Breast epithelium (tissue), 4 donors: ENCODE measurements at regions not wholly inside any gene's neighbourhood (a gene's known extent, or its start where the extent isn't known, plus 50 kb on each side); places are given as distances from the start of the nearest gene placed in this dataset.
"Not testable (repeated sequence)": the region's sequence is repeated elsewhere in the genome, so short reads cannot be mapped to it uniquely, and the experiment has no call there.

Source experiments
- DNase-seq, 2 donors: peaks; one replicate each; pipeline ENCODE4 v3.0.0-alpha.2; 2019; ENCODE audit warnings: low spot score in 2 of 2
- H3K27ac ChIP-seq, 2 donors: fragments of 200-600 bp; sonication (generic) in 1 of 2; one replicate each; pipeline ENCODE4 v1.5.1; 2016 to 2019; ENCODE audit warnings: mild to moderate bottlenecking in 1 of 2
- H3K27me3 ChIP-seq, 2 donors: fragments of 200-600 bp; sonication (generic) in 1 of 2; one replicate each; pipeline versions ENCODE4 v1.5.1 to v1.6.0; 2017 to 2019; ENCODE audit warnings: control low read depth in 1 of 2, mild to moderate bottlenecking in 1 of 2
- H3K36me3 ChIP-seq: fragments of 200-600 bp; one replicate; pipeline ENCODE4 v1.5.1; 2019
- H3K4me1 ChIP-seq, 2 donors: fragments of 200-600 bp; sonication (generic); one replicate each; pipeline ENCODE4 v1.5.1; 2016 to 2019; ENCODE audit warnings: control low read depth in 1 of 2
- H3K4me3 ChIP-seq, 3 donors: fragments of 200-600 bp; sonication (generic); 1 replicate in 2 of 3; 2 replicates in 1 of 3; pipeline ENCODE4 v1.5.1; 2016 to 2019; ENCODE audit warnings: mild to moderate bottlenecking in 3 of 3, moderate library complexity in 2 of 3
- H3K9me3 ChIP-seq, 2 donors: fragments of 200-600 bp; sonication (generic) in 1 of 2; one replicate each; pipeline ENCODE4 v1.5.1; 2016 to 2019; ENCODE audit warnings: control low read depth in 1 of 2
- CTCF ChIP-seq, 3 donors: fragments of 450-650 bp; IDR thresholded peaks; one replicate each; pipeline ENCODE4 v1.5.1; 2016 to 2017; ENCODE audit warnings: antibody characterized with exemption in 3 of 3, mild to moderate bottlenecking in 3 of 3, moderate library complexity in 3 of 3
- POLR2A ChIP-seq: fragments of 450-650 bp; IDR thresholded peaks from one replicate; pipeline ENCODE4 v1.6.1; 2016; ENCODE audit warnings: antibody characterized with exemption, mild to moderate bottlenecking, moderate library complexity
- POLR2AphosphoS5 ChIP-seq, 3 donors: sonication (generic); formaldehyde crosslinking; IDR thresholded peaks; one replicate each; pipeline ENCODE4 v1.6.1; 2017; ENCODE audit warnings: antibody characterized with exemption in 3 of 3
- intact Hi-C: fragments of 100-400 bp; cut with DNase I; formaldehyde crosslinking; loops from one replicate; pipeline ENCODE4 v1.15.1; 2023; ENCODE audit warnings: low total_unique reads

- H3K4me1 ChIP-seq: no peaks in the 10 kb centered on the region
- no peak overlapping the region for H3K4me3 ChIP-seq
- TF ChIP-seq POLR2A (no peak), CTCF (IDR thresholded peaks at IDR 0.05) (no peak)
- intact Hi-C loops: no loop called here
- H3K36me3 ChIP-seq: no peaks in the 10 kb centered on the region
- no peak for DNase-seq
- H3K9me3 ChIP-seq: no peaks in the 10 kb centered on the region
- H3K27ac ChIP-seq: no peak overlapping the region
- no peaks in the 10 kb centered on the region for H3K27me3 ChIP-seq
Observed at GRCh38 chr1:185388346-185388745, 71.3 kb upstream of the IVNS1ABP start.

GRCh38 chr1:185385991-185386390 is 68.9 kb upstream of the IVNS1ABP start:
- Histone ChIP-seq H3K27me3 (no peaks in the 10 kb centered on the region), H3K36me3 (no peaks in the 10 kb centered on the region), H3K4me1 (no peaks in the 10 kb centered on the region), H3K4me3 (no peak overlapping the region), H3K9me3 (no peaks in the 10 kb centered on the region), H3K27ac (no peak overlapping the region)
- intact Hi-C loops: no loop called here
- TF ChIP-seq POLR2AphosphoS5 (IDR thresholded peaks at IDR 0.05): no peak
- TF ChIP-seq CTCF (IDR thresholded peaks at IDR 0.05): no peak
- TF ChIP-seq POLR2A: no peak
- DNase-seq: no peak

- H3K36me3 ChIP-seq, H3K9me3 ChIP-seq, H3K4me3 ChIP-seq, H3K4me1 ChIP-seq, H3K27ac ChIP-seq, H3K27me3 ChIP-seq, DNase-seq, intact Hi-C loops: not testable (repeated sequence)
Observed at GRCh38 chr1:185383805-185384204, 66.8 kb upstream of the IVNS1ABP start.

GRCh38 chr1:185377831-185378230 is 60.8 kb upstream of the IVNS1ABP start:
- Histone ChIP-seq H3K36me3 (no peaks in the 10 kb centered on the region), H3K4me3 (no peak overlapping the region), H3K27ac (no peak overlapping the region), H3K9me3 (no peaks in the 10 kb centered on the region), H3K27me3 (no peaks in the 10 kb centered on the region), H3K4me1 (no peaks in the 10 kb centered on the region)
- intact Hi-C loops: no loop called here
- DNase-seq: no peak
- TF ChIP-seq POLR2AphosphoS5 (IDR thresholded peaks at IDR 0.05) (no peak), CTCF (IDR thresholded peaks at IDR 0.05) (no peak), POLR2A (no peak)

- no peak for DNase-seq
- TF ChIP-seq POLR2A (no peak), CTCF (IDR thresholded peaks at IDR 0.05) (no peak), POLR2AphosphoS5 (IDR thresholded peaks at IDR 0.05) (no peak)
Observed at GRCh38 chr1:185376840-185377635, 60.0 kb upstream of the IVNS1ABP start.

More at GRCh38 chr1:185376840-185377635, 60.0 kb upstream of the IVNS1ABP start:
- no peaks in the 10 kb centered on the region for H3K4me1 ChIP-seq
- no peaks in the 10 kb centered on the region for H3K9me3 ChIP-seq
- no peak overlapping the region for H3K27ac ChIP-seq
- intact Hi-C loops: no loop called here
- H3K27me3 ChIP-seq: no peaks in the 10 kb centered on the region
- H3K4me3 ChIP-seq: no peak overlapping the region
- no peaks in the 10 kb centered on the region for H3K36me3 ChIP-seq
